PC-3 (cell line): ENCODE measurements at regions not wholly inside any gene's neighbourhood (a gene's known extent, or its start where the extent isn't known, plus 50 kb on each side); places are given as distances from the start of the nearest gene placed in this dataset.

ENCODE experiments used
- ATAC-seq: fragments of 200-7000 bp; cut with Tn5 transposase; 2 replicates; pipeline ENCODE4 v1.9.1; 2020; ENCODE audit warnings: mild to moderate bottlenecking, moderate library complexity
- BruUV-seq: library from RNA; stranded (reverse); fragments of 400-500 nt; replicated peaks from 2 replicates; lab custom pipeline; 2021; lab: Mats Ljungman, UMichigan
- CTCF ChIA-PET: fragments of 300-600 bp; sonication (Branson Sonifier 250); formaldehyde crosslinking; loops from one replicate; lab custom pipeline; 2022; ENCODE audit warnings: antibody characterized with exemption; lab: Charles Lee
- POLR2A ChIA-PET: fragments of 300-600 bp; sonication (Branson Sonifier 250); formaldehyde crosslinking; loops from one replicate; lab custom pipeline; 2022; ENCODE audit warnings: antibody characterized with exemption; ENCODE audit not compliant: unreplicated experiment; lab: Charles Lee
- DNase-seq: peaks from one replicate; pipeline ENCODE4 v3.0.0-alpha.2; 2015
- H2AFZ ChIP-seq: fragments of 300-600 bp; sonication (generic); 2 replicates; pipeline ENCODE4 v1.6.0; 2016; ENCODE audit warnings: antibody characterized with exemption, low read length
- H3F3A ChIP-seq: fragments of 300-600 bp; sonication (generic); one replicate; pipeline ENCODE4 v1.6.0; 2017; ENCODE audit warnings: antibody characterized with exemption, low read length, control low read depth, mild to moderate bottlenecking; ENCODE audit not compliant: unreplicated experiment
- H3K27ac ChIP-seq: fragments of 300-600 bp; sonication (generic); 2 replicates; pipeline ENCODE4 v1.5.1; 2016; ENCODE audit warnings: mild to moderate bottlenecking, low read length
- H3K27me3 ChIP-seq: fragments of 300-600 bp; sonication (generic); 2 replicates; pipeline ENCODE4 v1.6.1; 2016; ENCODE audit warnings: low read length, mixed read lengths
- H3K36me3 ChIP-seq: fragments of 300-600 bp; sonication (generic); 2 replicates; pipeline ENCODE4 v1.6.1; 2016; ENCODE audit warnings: low read depth, mixed run types, low read length, mixed read lengths
- H3K4me1 ChIP-seq: fragments of 300-600 bp; sonication (generic); 2 replicates; pipeline ENCODE4 v1.5.1; 2016; ENCODE audit warnings: low read length; ENCODE audit not compliant: insufficient read depth
- H3K4me2 ChIP-seq: fragments of 300-600 bp; sonication (generic); 2 replicates; pipeline ENCODE4 v1.6.0; 2016; ENCODE audit warnings: low read length
- H3K4me3 ChIP-seq: fragments of 300-600 bp; sonication (generic); 2 replicates; pipeline ENCODE4 v1.5.1; 2016; ENCODE audit warnings: mild to moderate bottlenecking, low read length, mixed read lengths
- H3K79me2 ChIP-seq: fragments of 300-600 bp; sonication (generic); 2 replicates; pipeline ENCODE4 v1.6.1; 2017; ENCODE audit warnings: low read length, mixed read lengths
- H3K9ac ChIP-seq: fragments of 300-600 bp; sonication (generic); 2 replicates; pipeline ENCODE4 v1.6.0; 2016; ENCODE audit warnings: mild to moderate bottlenecking, low read length
- H3K9me2 ChIP-seq: fragments of 300-600 bp; sonication (generic); replicated peaks from 2 replicates; pipeline ENCODE4 v1.6.1; 2016; ENCODE audit warnings: mixed run types, low read length, mixed read lengths
- H3K9me3 ChIP-seq: fragments of 300-600 bp; sonication (generic); 2 replicates; pipeline ENCODE4 v1.6.1; 2016; ENCODE audit warnings: low read length, mixed read lengths
- H4K20me1 ChIP-seq: fragments of 300-600 bp; sonication (generic); 2 replicates; pipeline ENCODE4 v1.6.1; 2016; ENCODE audit warnings: low read length, mixed read lengths
- EZH2 ChIP-seq: fragments of 300-600 bp; sonication (generic); IDR thresholded peaks from one replicate; pipeline ENCODE4 v1.6.1; 2017; ENCODE audit warnings: antibody characterized with exemption, mild to moderate bottlenecking, low read length; ENCODE audit not compliant: unreplicated experiment
- EZH2phosphoT487 ChIP-seq: fragments of 300-600 bp; sonication (generic); IDR thresholded peaks from 2 replicates; pipeline ENCODE4 v1.6.1; 2018; ENCODE audit warnings: mild to moderate bottlenecking, antibody characterized with exemption, low read length, borderline replicate concordance
- intact Hi-C: fragments of 100-400 bp; cut with micrococcal nuclease; formaldehyde crosslinking; loops from 2 replicates; pipeline ENCODE4 v1.9.0; 2023
- TF ChIP-seq, protein P1 (sequence below): fragments of 300-600 bp; sonication (generic); conservative IDR thresholded peaks from 2 replicates; pipeline ENCODE4 v1.5.1; 2017; ENCODE audit warnings: antibody characterized with exemption, low read depth, mild to moderate bottlenecking, low read length

DNA sequence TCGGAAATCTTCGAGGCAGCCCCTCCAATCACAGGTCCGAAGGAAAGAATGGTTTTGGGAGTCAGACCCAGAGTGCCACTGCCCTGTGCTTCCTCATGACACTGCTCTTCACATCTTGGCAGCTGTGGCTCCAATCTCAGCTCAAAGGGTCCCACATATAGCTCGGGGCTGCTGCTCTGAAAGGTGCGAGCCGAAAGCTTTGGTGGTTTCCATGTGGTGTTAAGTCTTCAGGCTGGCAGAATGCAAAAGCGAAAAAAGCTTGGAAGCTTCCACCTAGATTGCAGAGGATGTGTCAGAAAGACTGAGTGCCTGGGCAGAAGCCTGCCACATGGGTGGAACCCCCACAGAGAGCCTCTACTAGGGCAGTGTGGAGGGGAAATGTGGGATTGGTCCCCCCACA lies 314.3 kb upstream of the CHD6 start:
- ATAC-seq (no peak), DNase-seq (no peak)
- Histone ChIP-seq H3K27ac (no peak overlapping the region), H3K9me3 (peaks cover 45% of the 10 kb centered on the region), H3K4me1 (no peaks in the 10 kb centered on the region), H3K36me3 (no peaks in the 10 kb centered on the region), H2AFZ (no peak overlapping the region), H3K4me2 (no peak overlapping the region), H3K9me2 (no peaks in the 10 kb centered on the region), H3F3A (no peaks in the 10 kb centered on the region), H3K79me2 (no peaks in the 10 kb centered on the region), H3K27me3 (no peaks in the 10 kb centered on the region), H4K20me1 (no peaks in the 10 kb centered on the region), H3K9ac (no peak overlapping the region), H3K4me3 (no peak overlapping the region)
- ChIA-PET POLR2A (no interaction called here), CTCF (no interaction called here)
- intact Hi-C loops: no loop called here
- TF ChIP-seq, protein P1, sequence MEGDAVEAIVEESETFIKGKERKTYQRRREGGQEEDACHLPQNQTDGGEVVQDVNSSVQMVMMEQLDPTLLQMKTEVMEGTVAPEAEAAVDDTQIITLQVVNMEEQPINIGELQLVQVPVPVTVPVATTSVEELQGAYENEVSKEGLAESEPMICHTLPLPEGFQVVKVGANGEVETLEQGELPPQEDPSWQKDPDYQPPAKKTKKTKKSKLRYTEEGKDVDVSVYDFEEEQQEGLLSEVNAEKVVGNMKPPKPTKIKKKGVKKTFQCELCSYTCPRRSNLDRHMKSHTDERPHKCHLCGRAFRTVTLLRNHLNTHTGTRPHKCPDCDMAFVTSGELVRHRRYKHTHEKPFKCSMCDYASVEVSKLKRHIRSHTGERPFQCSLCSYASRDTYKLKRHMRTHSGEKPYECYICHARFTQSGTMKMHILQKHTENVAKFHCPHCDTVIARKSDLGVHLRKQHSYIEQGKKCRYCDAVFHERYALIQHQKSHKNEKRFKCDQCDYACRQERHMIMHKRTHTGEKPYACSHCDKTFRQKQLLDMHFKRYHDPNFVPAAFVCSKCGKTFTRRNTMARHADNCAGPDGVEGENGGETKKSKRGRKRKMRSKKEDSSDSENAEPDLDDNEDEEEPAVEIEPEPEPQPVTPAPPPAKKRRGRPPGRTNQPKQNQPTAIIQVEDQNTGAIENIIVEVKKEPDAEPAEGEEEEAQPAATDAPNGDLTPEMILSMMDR: no peak
- TF ChIP-seq EZH2phosphoT487 (no peak), EZH2 (no peak)
- BruUV-seq: no TSS peak

GRCh38 chr20:41927655-41928054 lies 309.5 kb upstream of the CHD6 start:
- peaks cover 30% of the 10 kb centered on the region for H3K9me3 ChIP-seq
- no TSS peak for BruUV-seq
- no peak overlapping the region for H2AFZ ChIP-seq
- no peaks in the 10 kb centered on the region for H3K79me2 ChIP-seq
- no peak overlapping the region for H3K9ac ChIP-seq
- intact Hi-C loops: no loop called here
- H3F3A ChIP-seq: no peaks in the 10 kb centered on the region
- H3K27me3 ChIP-seq: no peaks in the 10 kb centered on the region
- H3K4me2 ChIP-seq: no peak overlapping the region
- TF ChIP-seq, protein P1: no peak
- no peak for TF ChIP-seq EZH2
- no peak for TF ChIP-seq EZH2phosphoT487
- H3K9me2 ChIP-seq: no peaks in the 10 kb centered on the region
- no peaks in the 10 kb centered on the region for H3K4me1 ChIP-seq
- DNase-seq: no peak
- H3K36me3 ChIP-seq: no peaks in the 10 kb centered on the region
- POLR2A ChIA-PET: no interaction called here
- no peak overlapping the region for H3K27ac ChIP-seq
- H4K20me1 ChIP-seq: no peaks in the 10 kb centered on the region
- CTCF ChIA-PET: no interaction called here
- H3K4me3 ChIP-seq: no peak overlapping the region
- ATAC-seq: no peak

DNA sequence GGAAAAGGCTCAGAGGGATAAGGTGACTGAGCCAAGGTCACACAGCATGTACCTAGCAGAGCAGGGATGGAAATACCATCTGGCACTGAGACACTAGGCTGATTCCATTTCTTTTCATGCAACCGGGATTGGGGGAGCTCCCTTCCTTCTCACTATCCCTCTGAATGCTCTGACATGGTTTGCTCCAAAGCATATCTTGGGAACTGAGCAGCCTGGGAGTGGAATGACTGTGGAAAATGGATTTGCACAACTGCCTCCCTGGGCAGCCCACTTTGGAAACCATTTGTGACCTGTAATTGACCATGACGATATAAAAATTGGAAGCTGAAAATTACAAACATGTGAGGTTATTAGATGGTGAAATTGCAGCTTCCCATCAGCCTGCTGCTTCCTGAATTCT lies 309.0 kb upstream of the CHD6 start:
- ChIA-PET CTCF (no interaction called here), POLR2A (no interaction called here)
- TF ChIP-seq EZH2phosphoT487: no peak
- Histone ChIP-seq H4K20me1 (no peaks in the 10 kb centered on the region), H3K36me3 (no peaks in the 10 kb centered on the region), H3K4me2 (no peak overlapping the region), H2AFZ (no peak overlapping the region), H3K27ac (no peak overlapping the region), H3K4me1 (no peaks in the 10 kb centered on the region), H3K9ac (no peak overlapping the region), H3K9me2 (no peaks in the 10 kb centered on the region), H3F3A (no peaks in the 10 kb centered on the region), H3K79me2 (no peaks in the 10 kb centered on the region), H3K27me3 (no peaks in the 10 kb centered on the region), H3K4me3 (no peak overlapping the region), H3K9me3 (peaks cover 30% of the 10 kb centered on the region)
- BruUV-seq: no TSS peak
- ATAC-seq (no peak), DNase-seq (no peak)
- intact Hi-C loops: no loop called here
